SK-N-SH treated with all-trans-retinoic acid at 6 μM for 48 hours (cell line): ENCODE measurements at regions not wholly inside any gene's neighbourhood (a gene's known extent, or its start where the extent isn't known, plus 50 kb on each side); places are given as distances from the start of the nearest gene placed in this dataset.

ENCODE experiments used
- ARNTL ChIP-seq: fragments of 450-650 bp; formaldehyde crosslinking; IDR thresholded peaks from 2 replicates; pipeline ENCODE4 v1.5.0; 2020; ENCODE audit warnings: low read depth, mild to moderate bottlenecking, moderate library complexity, borderline replicate concordance
- CREB5 ChIP-seq: fragments of 250-450 bp; sonication (Bioruptor Pico); IDR thresholded peaks from 2 replicates; pipeline ENCODE4 v1.5.1; 2020; ENCODE audit warnings: low read depth, mild to moderate bottlenecking, moderate library complexity
- CSDC2 ChIP-seq: fragments of 250-450 bp; sonication (Bioruptor Pico); IDR thresholded peaks from 2 replicates; pipeline ENCODE4 v1.5.0; 2020; ENCODE audit warnings: mild to moderate bottlenecking, moderate library complexity
- ESRRG ChIP-seq: fragments of 250-450 bp; sonication (Bioruptor Pico); IDR thresholded peaks from 2 replicates; pipeline ENCODE4 v1.6.1; 2021; ENCODE audit warnings: mild to moderate bottlenecking
- GLIS3 ChIP-seq: fragments of 250-450 bp; sonication (Bioruptor Pico); IDR thresholded peaks from 2 replicates; pipeline ENCODE4 v1.5.0; 2020; ENCODE audit warnings: mild to moderate bottlenecking, moderate library complexity
- OSR1 ChIP-seq: fragments of 250-450 bp; sonication (Bioruptor Pico); IDR thresholded peaks from 2 replicates; pipeline ENCODE4 v1.8.0; 2022; ENCODE audit warnings: moderate library complexity, mild to moderate bottlenecking, inconsistent platforms
- PATZ1 ChIP-seq: fragments of 250-450 bp; sonication (Bioruptor Pico); IDR thresholded peaks from 2 replicates; pipeline ENCODE4 v1.8.0; 2020; ENCODE audit warnings: mild to moderate bottlenecking, moderate library complexity, borderline replicate concordance
- TCF4 ChIP-seq: fragments of 250-450 bp; sonication (Bioruptor Pico); IDR thresholded peaks from 2 replicates; pipeline ENCODE4 v1.8.0; 2021; ENCODE audit warnings: mild to moderate bottlenecking, moderate library complexity, borderline replicate concordance
- ZFP30 ChIP-seq: fragments of 450-650 bp; formaldehyde crosslinking; IDR thresholded peaks from 2 replicates; pipeline ENCODE4 v1.5.0; 2022; ENCODE audit warnings: mild to moderate bottlenecking, moderate library complexity
- ZNF70 ChIP-seq: fragments of 450-650 bp; formaldehyde crosslinking; IDR thresholded peaks from 2 replicates; pipeline ENCODE4 v1.5.0; 2020; ENCODE audit warnings: mild to moderate bottlenecking, moderate library complexity
- TF ChIP-seq, protein P1 (sequence below): fragments of 250-450 bp; sonication (Bioruptor Pico); IDR thresholded peaks from 2 replicates; pipeline ENCODE4 v1.8.0; 2021; ENCODE audit warnings: low read depth, mild to moderate bottlenecking, moderate library complexity, borderline replicate concordance

DNA sequence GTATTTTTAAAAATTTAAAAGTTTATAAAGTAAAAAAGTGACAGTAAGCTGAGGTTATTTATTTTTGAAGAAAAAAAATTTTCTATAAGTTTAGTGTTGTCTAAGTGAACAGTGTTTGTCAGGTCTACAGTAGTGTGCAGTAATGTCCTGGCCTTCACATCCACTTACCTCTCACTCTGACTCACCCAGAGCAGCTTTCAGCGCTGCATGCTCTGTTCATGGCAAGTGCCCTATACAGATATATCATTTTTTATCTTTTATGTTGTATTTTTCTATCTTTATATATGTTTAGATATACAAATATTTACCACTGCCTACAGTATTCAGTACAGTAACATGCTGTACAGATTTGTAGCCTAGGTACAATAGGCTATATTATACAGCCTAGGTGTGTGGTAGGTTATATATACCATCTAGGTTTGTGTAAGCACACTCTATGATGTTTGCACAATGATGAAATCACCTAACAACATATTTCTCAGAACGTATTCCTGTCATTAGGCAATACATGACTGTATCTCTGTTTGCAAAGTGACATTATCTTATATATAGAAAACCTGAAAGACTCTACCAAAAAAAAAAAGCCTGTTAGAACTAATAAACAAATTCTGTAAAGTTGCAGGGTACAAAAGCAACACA, 75.9 kb upstream of the TMC3 start:
- TF ChIP-seq OSR1 (no peak), CSDC2 (CRISPR knock-in tag) (no peak), ZFP30 (no peak), TCF4 (CRISPR knock-in tag) (no peak), ARNTL (CRISPR knock-in tag) (no peak), ESRRG (CRISPR knock-in tag) (no peak), PATZ1 (CRISPR knock-in tag) (no peak), GLIS3 (no peak), ZNF70 (CRISPR knock-in tag) (no peak), CREB5 (CRISPR knock-in tag) (no peak)
- TF ChIP-seq, protein P1, sequence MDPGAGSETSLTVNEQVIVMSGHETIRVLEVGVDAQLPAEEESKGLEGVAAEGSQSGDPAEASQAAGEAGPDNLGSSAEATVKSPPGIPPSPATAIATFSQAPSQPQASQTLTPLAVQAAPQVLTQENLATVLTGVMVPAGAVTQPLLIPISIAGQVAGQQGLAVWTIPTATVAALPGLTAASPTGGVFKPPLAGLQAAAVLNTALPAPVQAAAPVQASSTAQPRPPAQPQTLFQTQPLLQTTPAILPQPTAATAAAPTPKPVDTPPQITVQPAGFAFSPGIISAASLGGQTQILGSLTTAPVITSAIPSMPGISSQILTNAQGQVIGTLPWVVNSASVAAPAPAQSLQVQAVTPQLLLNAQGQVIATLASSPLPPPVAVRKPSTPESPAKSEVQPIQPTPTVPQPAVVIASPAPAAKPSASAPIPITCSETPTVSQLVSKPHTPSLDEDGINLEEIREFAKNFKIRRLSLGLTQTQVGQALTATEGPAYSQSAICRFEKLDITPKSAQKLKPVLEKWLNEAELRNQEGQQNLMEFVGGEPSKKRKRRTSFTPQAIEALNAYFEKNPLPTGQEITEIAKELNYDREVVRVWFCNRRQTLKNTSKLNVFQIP: no peak
